ENCODE measurements at regions not wholly inside any gene's neighbourhood (a gene's known extent, or its start where the extent isn't known, plus 50 kb on each side); places are given as distances from the start of the nearest gene placed in this dataset.

- Mint-ChIP-seq H3K36me3 (ENCODE audit: unreplicated experiment) (no peaks in the 10 kb centered on the region), H3K27ac (ENCODE audit: unreplicated experiment) (no peak overlapping the region), H3K27me3 (ENCODE audit: unreplicated experiment) (no peaks in the 10 kb centered on the region), H3K4me3 (ENCODE audit: unreplicated experiment) (no peak overlapping the region), H3K9me3 (ENCODE audit: unreplicated experiment) (no peaks in the 10 kb centered on the region), H3K4me1 (ENCODE audit: unreplicated experiment) (peaks cover 27% of the 10 kb centered on the region)
- no peak for DNase-seq (ENCODE audit: extremely low spot score, unreplicated experiment)
- no peak for TF ChIP-seq CTCF (IDR thresholded peaks at IDR 0.05)
Measured at GRCh38 chr1:184890539-184890973, 83.8 kb downstream of the NIBAN1 start.

GRCh38 chr1:184889902-184890301 is 84.4 kb downstream of the NIBAN1 start:
- no peak for DNase-seq (ENCODE audit: extremely low spot score, unreplicated experiment)
- H3K27me3 Mint-ChIP-seq (ENCODE audit: unreplicated experiment), result no peaks in the 10 kb centered on the region
- no peak for TF ChIP-seq CTCF (IDR thresholded peaks at IDR 0.05)
- H3K27ac Mint-ChIP-seq (ENCODE audit: unreplicated experiment), result no peak overlapping the region
- peaks cover 27% of the 10 kb centered on the region for H3K4me1 Mint-ChIP-seq (ENCODE audit: unreplicated experiment)
- no peaks in the 10 kb centered on the region for H3K36me3 Mint-ChIP-seq (ENCODE audit: unreplicated experiment)
- H3K9me3 Mint-ChIP-seq (ENCODE audit: unreplicated experiment), result no peaks in the 10 kb centered on the region
- no peak overlapping the region for H3K4me3 Mint-ChIP-seq (ENCODE audit: unreplicated experiment)

GRCh38 chr1:184889166-184889565 is 85.1 kb downstream of the NIBAN1 start:
- Mint-ChIP-seq H3K4me1 (ENCODE audit: unreplicated experiment) (peaks cover 27% of the 10 kb centered on the region), H3K4me3 (ENCODE audit: unreplicated experiment) (no peak overlapping the region), H3K27me3 (ENCODE audit: unreplicated experiment) (no peaks in the 10 kb centered on the region), H3K27ac (ENCODE audit: unreplicated experiment) (no peak overlapping the region), H3K36me3 (ENCODE audit: unreplicated experiment) (no peaks in the 10 kb centered on the region), H3K9me3 (ENCODE audit: unreplicated experiment) (no peaks in the 10 kb centered on the region)
- TF ChIP-seq CTCF (IDR thresholded peaks at IDR 0.05), result no peak
- DNase-seq (ENCODE audit: extremely low spot score, unreplicated experiment), result no peak

- no peak overlapping the region for H3K4me3 Mint-ChIP-seq (ENCODE audit: unreplicated experiment)
- no peaks in the 10 kb centered on the region for H3K9me3 Mint-ChIP-seq (ENCODE audit: unreplicated experiment)
- TF ChIP-seq CTCF (IDR thresholded peaks at IDR 0.05), result no peak
- peak overlapping the region; percentile 39 for H3K27ac Mint-ChIP-seq (ENCODE audit: unreplicated experiment)
- no peaks in the 10 kb centered on the region for H3K27me3 Mint-ChIP-seq (ENCODE audit: unreplicated experiment)
- no peaks in the 10 kb centered on the region for H3K36me3 Mint-ChIP-seq (ENCODE audit: unreplicated experiment)
- peaks cover 27% of the 10 kb centered on the region for H3K4me1 Mint-ChIP-seq (ENCODE audit: unreplicated experiment)
- no peak for DNase-seq (ENCODE audit: extremely low spot score, unreplicated experiment)
Measured at GRCh38 chr1:184888505-184888904, 85.8 kb downstream of the NIBAN1 start.

- DNase-seq (ENCODE audit: extremely low spot score, unreplicated experiment), result no peak
- no peaks in the 10 kb centered on the region for H3K27me3 Mint-ChIP-seq (ENCODE audit: unreplicated experiment)
- H3K4me1 Mint-ChIP-seq (ENCODE audit: unreplicated experiment), result peaks cover 8% of the 10 kb centered on the region
- no peak overlapping the region for H3K4me3 Mint-ChIP-seq (ENCODE audit: unreplicated experiment)
- no peaks in the 10 kb centered on the region for H3K9me3 Mint-ChIP-seq (ENCODE audit: unreplicated experiment)
- no peak for TF ChIP-seq CTCF (IDR thresholded peaks at IDR 0.05)
- no peak overlapping the region for H3K27ac Mint-ChIP-seq (ENCODE audit: unreplicated experiment)
- no peaks in the 10 kb centered on the region for H3K36me3 Mint-ChIP-seq (ENCODE audit: unreplicated experiment)
Measured at GRCh38 chr1:184882957-184883815, 91.1 kb downstream of the NIBAN1 start.
